Transverse colon (tissue), 4 donors: ENCODE measurements at regions not wholly inside any gene's neighbourhood (a gene's known extent, or its start where the extent isn't known, plus 50 kb on each side); places are given as distances from the start of the nearest gene placed in this dataset.

ENCODE experiments used
- DNase-seq: peaks from one replicate; pipeline ENCODE4 v3.0.0-alpha.2; 2019
- H3K27ac ChIP-seq, 4 donors: fragments of 200-600 bp; sonication (generic); 2 replicates each; pipeline ENCODE4 v1.5.1; 2016 to 2018; ENCODE audit warnings: inconsistent platforms in 4 of 4
- H3K27me3 ChIP-seq: fragments of 200-600 bp; sonication (generic); 2 replicates; pipeline ENCODE4 v1.5.1; 2017; ENCODE audit warnings: inconsistent platforms
- H3K36me3 ChIP-seq, 4 donors: fragments of 200-600 bp; sonication (generic); 2 replicates each; pipeline ENCODE4 v1.5.1; 2017 to 2019; ENCODE audit warnings: inconsistent platforms in 4 of 4
- H3K4me1 ChIP-seq, 4 donors: fragments of 200-600 bp; sonication (generic); 2 replicates each; pipeline ENCODE4 v1.5.1; 2017 to 2020; ENCODE audit warnings: inconsistent platforms in 4 of 4
- H3K4me3 ChIP-seq, 4 donors: fragments of 200-600 bp; sonication (generic); 1 replicate in 1 of 4; 2 replicates in 3 of 4; pipeline versions ENCODE4 v1.5.1 to v1.6.1; 2017 to 2019; ENCODE audit warnings: inconsistent platforms in 4 of 4
- H3K9me3 ChIP-seq, 2 donors: fragments of 200-600 bp; sonication (generic); 2 replicates each; pipeline ENCODE4 v1.5.1; 2017 to 2019; ENCODE audit warnings: inconsistent platforms in 2 of 2
- CTCF ChIP-seq, 5 experiments: fragments of 200-600 bp in 3 of 5; fragments of 450-650 bp in 2 of 5; sonication (generic) in 3 of 5; IDR thresholded peaks; 1 replicate in 2 of 5; 2 replicates in 3 of 5; pipeline ENCODE4 v1.5.1; 2016 to 2017; ENCODE audit warnings: antibody characterized with exemption in 5 of 5, inconsistent platforms in 3 of 5, mild to moderate bottlenecking in 2 of 5, moderate library complexity in 1 of 5
- EP300 ChIP-seq: sonication (generic); formaldehyde crosslinking; IDR thresholded peaks from one replicate; pipeline ENCODE4 v1.6.1; 2017; ENCODE audit warnings: antibody characterized with exemption, low read depth
- POLR2A ChIP-seq: fragments of 450-650 bp; IDR thresholded peaks from one replicate; pipeline ENCODE4 v1.6.1; 2016; ENCODE audit warnings: antibody characterized with exemption, mild to moderate bottlenecking, moderate library complexity
- POLR2AphosphoS5 ChIP-seq, 3 donors: sonication (generic); formaldehyde crosslinking; IDR thresholded peaks; one replicate each; pipeline ENCODE4 v1.6.1; 2016; ENCODE audit warnings: antibody characterized with exemption in 3 of 3
- WGBS, 2 donors: methylation state at CpG; one replicate each; pipeline ENCODE4 v1.1.5; 2018; ENCODE audit warnings: low coverage in 1 of 2; 5-methylcytosine and 5-hydroxymethylcytosine counted together
- in situ Hi-C, 4 donors: fragments of 200-750 bp; cut with MboI; loops; one replicate each; pipeline versions ENCODE4 v1.15.0 to v1.15.1; 2017; ENCODE audit warnings: low sequenced_read_pairs in 3 of 4, low pct_ligation_motif_present in 1 of 4, low pct_unique_long_range_greater_than_20kb in 1 of 4
- intact Hi-C: fragments of 100-400 bp; cut with DNase I; formaldehyde crosslinking; loops from one replicate; pipeline ENCODE4 v1.15.1; 2023; ENCODE audit warnings: low total_unique reads

GRCh38 chr2:130259594-130259993 is 61.4 kb upstream of the TUBA3E start:
- Histone ChIP-seq H3K27me3 (peaks cover 20% of the 10 kb centered on the region), H3K4me3 (no peak overlapping the region), H3K27ac (no peak overlapping the region), H3K36me3 (no peaks in the 10 kb centered on the region), H3K4me1 (no peaks in the 10 kb centered on the region), H3K9me3 (no peaks in the 10 kb centered on the region)
- no peak for DNase-seq
- 70 to 71% methylated on average over 3 to 4 of the region's 4 CpGs for WGBS, 2 donors
- intact Hi-C loops = no loop called here
- in situ Hi-C loops = no loop called here
- TF ChIP-seq POLR2A = no peak
- no peak for TF ChIP-seq EP300
- TF ChIP-seq POLR2AphosphoS5 (IDR thresholded peaks at IDR 0.05) = no peak
- no peak for TF ChIP-seq CTCF (IDR thresholded peaks at IDR 0.05)

- DNase-seq = no peak
- no peaks in the 10 kb centered on the region for H3K36me3 ChIP-seq
- no peaks in the 10 kb centered on the region for H3K9me3 ChIP-seq
- H3K4me1 ChIP-seq = no peaks in the 10 kb centered on the region
- in situ Hi-C loops (no loop called here), intact Hi-C loops (no loop called here)
- WGBS, 2 donors = 55 to 65% methylated on average over 3 of the region's 3 CpGs
- no peak overlapping the region for H3K4me3 ChIP-seq
- H3K27ac ChIP-seq = no peak overlapping the region
- H3K27me3 ChIP-seq = peaks cover 21% of the 10 kb centered on the region
- TF ChIP-seq POLR2A (no peak), EP300 (no peak), POLR2AphosphoS5 (IDR thresholded peaks at IDR 0.05) (no peak), CTCF (IDR thresholded peaks at IDR 0.05) (no peak)
Measured at GRCh38 chr2:130258356-130258755, 60.1 kb upstream of the TUBA3E start.

- in situ Hi-C loops = no loop called here
- peak; percentile 45 for DNase-seq
Measured at GRCh38 chr2:130252880-130253645, 54.8 kb upstream of the TUBA3E start.

More at GRCh38 chr2:130252880-130253645, 54.8 kb upstream of the TUBA3E start:
- intact Hi-C loops = no loop called here
- H3K27ac ChIP-seq = peak overlapping the region in 3 of 4 donors; percentile 59 to 66 (median 63)
- TF ChIP-seq POLR2AphosphoS5 (IDR thresholded peaks at IDR 0.05) = no peak
- TF ChIP-seq CTCF (IDR thresholded peaks at IDR 0.05) = peak in 1 of 5 experiments; percentile 26
- H3K36me3 ChIP-seq = no peaks in the 10 kb centered on the region
- peaks cover 0 to 7% (median 2%) of the 10 kb centered on the region in 4 donors for H3K4me1 ChIP-seq
- peak overlapping the region in 3 of 4 donors; percentile 36 to 61 (median 36) for H3K4me3 ChIP-seq
- WGBS, 2 donors = 41 to 60% methylated on average over 7 to 19 of the region's 42 CpGs
- H3K27me3 ChIP-seq = peaks cover 30% of the 10 kb centered on the region
- H3K9me3 ChIP-seq = no peaks in the 10 kb centered on the region
